HepG2 (cell line): ENCODE measurements at regions not wholly inside any gene's neighbourhood (a gene's known extent, or its start where the extent isn't known, plus 50 kb on each side); places are given as distances from the start of the nearest gene placed in this dataset.

Source experiments
- DNMT3B ChIP-seq: conservative IDR thresholded peaks from 2 replicates; pipeline ENCODE4 v1.6.1; 2016; ENCODE audit warnings: missing biosample characterization, control low read depth
- E2F5 ChIP-seq: sonication (generic); formaldehyde crosslinking; conservative IDR thresholded peaks from 2 replicates; pipeline ENCODE4 v1.4.0; 2020; ENCODE audit warnings: missing genetic modification reagents
- FOSL2 ChIP-seq: sonication (generic); formaldehyde crosslinking; IDR thresholded peaks from 2 replicates; pipeline ENCODE4 v1.4.0; 2020; ENCODE audit warnings: missing genetic modification reagents
- HMG20B ChIP-seq: conservative IDR thresholded peaks from 2 replicates; pipeline ENCODE4 v1.6.1; 2016; ENCODE audit warnings: missing genetic modification reagents, missing compliant biosample characterization
- HNRNPK ChIP-seq: fragments of 200-400 bp; formaldehyde crosslinking; IDR thresholded peaks from 2 replicates; pipeline ENCODE4 v1.6.1; 2018; ENCODE audit warnings: low read length, low read depth, moderate library complexity, mild to moderate bottlenecking; ENCODE audit not compliant: poor library complexity, severe bottlenecking
- HNRNPUL1 ChIP-seq: fragments of 200-400 bp; formaldehyde crosslinking; IDR thresholded peaks from 2 replicates; pipeline ENCODE4 v1.6.1; 2017; ENCODE audit warnings: low read depth, mild to moderate bottlenecking, low read length, moderate library complexity
- KLF9 ChIP-seq: IDR thresholded peaks from 2 replicates; pipeline ENCODE4 v1.6.1; 2016; ENCODE audit warnings: low read depth
- MED13 ChIP-seq: sonication (generic); formaldehyde crosslinking; IDR thresholded peaks from 2 replicates; pipeline ENCODE4 v1.5.0; 2020; ENCODE audit warnings: missing genetic modification reagents
- MYC ChIP-seq: sonication (generic); formaldehyde crosslinking; IDR thresholded peaks from 2 replicates; pipeline ENCODE4 v1.9.0; 2021; ENCODE audit warnings: missing genetic modification reagents, borderline replicate concordance
- NFYC ChIP-seq: IDR thresholded peaks from 2 replicates; pipeline ENCODE4 v1.6.1; 2016; ENCODE audit warnings: missing genetic modification reagents, missing compliant biosample characterization
- PLRG1 ChIP-seq: fragments of 450-650 bp; conservative IDR thresholded peaks from 2 replicates; pipeline ENCODE4 v1.6.1; 2016
- SRSF1 ChIP-seq: fragments of 200-400 bp; formaldehyde crosslinking; optimal IDR thresholded peaks from 2 replicates; pipeline ENCODE3; 2017; ENCODE audit warnings: mild to moderate bottlenecking, low read depth, low read length, moderate library complexity
- SRY ChIP-seq: sonication (generic); formaldehyde crosslinking; IDR thresholded peaks from 2 replicates; pipeline ENCODE4 v1.8.0; 2022; ENCODE audit warnings: mild to moderate bottlenecking, missing genetic modification reagents
- TIGD3 ChIP-seq: sonication (generic); formaldehyde crosslinking; IDR thresholded peaks from 2 replicates; pipeline ENCODE4 v1.5.1; 2020; ENCODE audit warnings: mild to moderate bottlenecking, missing genetic modification reagents, borderline replicate concordance
- TRIM24 ChIP-seq: sonication (generic); formaldehyde crosslinking; IDR thresholded peaks from 2 replicates; pipeline ENCODE4 v1.8.0; 2022; ENCODE audit warnings: mild to moderate bottlenecking, missing genetic modification reagents
- UBTF ChIP-seq: sonication (generic); formaldehyde crosslinking; IDR thresholded peaks from 2 replicates; pipeline ENCODE4 v1.4.0; 2020; ENCODE audit warnings: mild to moderate bottlenecking, missing genetic modification reagents
- XRCC5 ChIP-seq: fragments of 200-400 bp; formaldehyde crosslinking; optimal IDR thresholded peaks from 2 replicates; pipeline ENCODE3; 2017; ENCODE audit warnings: mild to moderate bottlenecking, low read length
- ZBTB4 ChIP-seq: sonication (generic); formaldehyde crosslinking; IDR thresholded peaks from 2 replicates; pipeline ENCODE4 v1.4.0; 2020; ENCODE audit warnings: missing genetic modification reagents, mild to moderate bottlenecking, borderline replicate concordance
- ZNF547 ChIP-seq: sonication (generic); formaldehyde crosslinking; IDR thresholded peaks from 2 replicates; pipeline ENCODE4 v1.5.1; 2020; ENCODE audit warnings: mild to moderate bottlenecking, missing genetic modification reagents
- ZNF644 ChIP-seq: IDR thresholded peaks from 2 replicates; pipeline ENCODE4 v1.6.1; 2016; ENCODE audit warnings: low read depth
- ZNF746 ChIP-seq: sonication (generic); formaldehyde crosslinking; IDR thresholded peaks from 2 replicates; pipeline ENCODE4 v1.8.0; 2022; ENCODE audit warnings: mild to moderate bottlenecking, missing genetic modification reagents
- ZSCAN25 ChIP-seq: sonication (generic); formaldehyde crosslinking; IDR thresholded peaks from 2 replicates; pipeline ENCODE4 v1.8.0; 2022; ENCODE audit warnings: mild to moderate bottlenecking, missing genetic modification reagents
- ZSCAN5A ChIP-seq: sonication (generic); formaldehyde crosslinking; IDR thresholded peaks from 2 replicates; pipeline ENCODE4 v1.8.0; 2022; ENCODE audit warnings: mild to moderate bottlenecking, missing genetic modification reagents, borderline replicate concordance

- TF ChIP-seq ZSCAN5A (CRISPR knock-in tag) (no peak), DNMT3B (CRISPR knock-in tag) (peak; percentile 58; the same call in 1 of the 2 replicates), ZNF746 (CRISPR knock-in tag) (peak; percentile 86), KLF9 (CRISPR knock-in tag) (no peak), TRIM24 (no peak), FOSL2 (CRISPR knock-in tag) (peak; percentile 87), PLRG1 (no peak), ZNF644 (CRISPR knock-in tag) (peak; percentile 86), ZSCAN25 (CRISPR knock-in tag) (0 out of 2 replicates have a peak, but pooled peaks have one; percentile 44), HNRNPK (no peak), MED13 (CRISPR knock-in tag) (peak; percentile 94), UBTF (no peak), NFYC (CRISPR knock-in tag) (no peak), TIGD3 (CRISPR knock-in tag) (no peak), XRCC5 (peak; percentile 31), ZNF547 (CRISPR knock-in tag) (no peak), HMG20B (CRISPR knock-in tag) (peak; percentile 52; the same call in 1 of the 2 replicates), HNRNPUL1 (no peak), SRY (CRISPR knock-in tag) (no peak), E2F5 (CRISPR knock-in tag) (no peak), MYC (CRISPR knock-in tag) (peak; percentile 41; the same call in 1 of the 2 replicates), ZBTB4 (CRISPR knock-in tag) (no peak), SRSF1 (no peak)
These were observed 179.2 kb upstream of the BMP4 start (continued) for GRCh38 chr14:54135804-54136280.
